Dermis blood vessel endothelial cell (primary cell): ENCODE measurements at regions not wholly inside any gene's neighbourhood (a gene's known extent, or its start where the extent isn't known, plus 50 kb on each side); places are given as distances from the start of the nearest gene placed in this dataset.
"Not testable (repeated sequence)": the region's sequence is repeated elsewhere in the genome, so short reads cannot be mapped to it uniquely, and the experiment has no call there.

Source experiments
- DNase-seq: peaks from one replicate; pipeline ENCODE4 v3.0.0; 2010

- DNase-seq = no peak
Measured at GRCh38 chr6:6414931-6415330, 94.5 kb upstream of the F13A1 start.

- no peak for DNase-seq
Measured at GRCh38 chr6:6417475-6417874, 97.0 kb upstream of the F13A1 start.

DNA sequence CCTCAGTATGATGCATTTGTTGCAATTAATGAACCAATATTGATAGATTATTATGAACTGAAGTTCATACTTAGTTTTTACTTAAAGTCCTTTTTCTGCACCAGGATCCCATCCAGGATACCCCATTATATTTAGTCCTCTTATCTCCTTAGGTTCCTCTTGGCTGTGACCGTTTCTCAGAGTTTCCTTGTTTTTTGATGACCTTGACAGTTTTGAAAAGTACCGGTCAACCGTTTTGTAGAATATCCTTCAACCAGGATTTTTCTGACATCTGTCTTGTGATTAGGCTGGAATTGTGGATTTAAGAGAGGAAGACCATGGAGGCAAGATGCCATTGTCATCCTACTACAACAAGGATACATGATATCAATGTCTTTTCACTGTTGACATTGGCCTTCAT, 98.0 kb upstream of the F13A1 start:
- no peak for DNase-seq

DNA sequence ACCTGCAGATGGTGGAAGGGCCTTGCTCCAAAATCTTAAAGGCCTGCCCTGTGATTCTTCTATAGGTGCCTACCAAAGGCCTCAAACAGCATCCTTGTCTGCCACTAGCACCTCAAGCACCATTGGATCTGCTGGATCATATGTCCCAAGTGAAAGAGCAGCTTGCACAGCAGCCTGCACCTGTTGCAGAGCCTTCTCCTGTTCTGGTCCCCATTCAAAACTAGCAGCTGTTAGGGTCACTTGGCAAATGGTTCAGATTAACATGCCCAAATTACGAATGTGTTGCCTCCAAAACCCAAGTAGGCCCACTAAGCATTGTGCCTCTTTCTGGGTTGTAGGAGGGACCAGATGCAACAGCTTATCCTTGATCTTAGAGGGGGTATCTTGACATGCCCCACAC, 99.6 kb upstream of the F13A1 start:
- DNase-seq = no peak

- DNase-seq = no peak
Measured at GRCh38 chr6:6434151-6434550, 113.7 kb upstream of the F13A1 start.

DNA sequence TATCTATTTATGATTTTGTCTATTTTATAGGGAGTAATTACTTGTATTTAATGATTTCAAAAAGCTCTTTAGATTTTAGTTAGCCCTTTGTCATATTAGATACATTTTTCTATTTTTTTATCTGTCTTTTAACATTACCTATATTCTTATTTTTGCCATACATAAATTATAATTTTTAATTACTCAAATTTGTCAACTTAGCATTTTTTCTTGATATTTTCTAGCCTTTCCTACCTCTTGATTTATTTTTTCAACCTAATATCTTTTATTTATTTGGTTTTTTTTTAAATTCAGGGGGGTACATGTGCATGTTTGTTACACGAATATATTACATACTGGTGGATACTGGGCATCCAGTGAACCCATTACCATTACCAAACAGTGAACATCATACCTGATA, 114.3 kb upstream of the F13A1 start:
- DNase-seq = no peak

DNA sequence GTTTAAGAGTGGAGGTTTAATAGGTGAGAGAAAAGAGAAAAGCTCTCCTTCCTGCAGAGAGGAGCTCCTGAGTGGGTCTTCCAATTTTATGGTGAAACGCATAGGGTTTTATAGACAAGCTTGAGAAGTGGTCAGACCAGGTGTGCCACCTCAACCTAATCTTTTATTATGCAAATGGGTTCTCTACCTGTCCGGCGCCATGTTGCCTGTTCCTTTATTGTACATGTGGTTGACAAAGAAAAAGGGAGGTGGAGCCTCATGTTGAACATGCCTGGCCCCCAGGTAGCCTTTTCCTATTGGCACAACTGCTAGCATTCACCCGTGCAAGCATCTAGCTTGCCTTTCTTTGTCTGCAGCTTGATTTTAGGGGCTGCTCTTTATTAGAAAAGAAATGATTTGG, 115.9 kb upstream of the F13A1 start:
- no peak for DNase-seq

DNA sequence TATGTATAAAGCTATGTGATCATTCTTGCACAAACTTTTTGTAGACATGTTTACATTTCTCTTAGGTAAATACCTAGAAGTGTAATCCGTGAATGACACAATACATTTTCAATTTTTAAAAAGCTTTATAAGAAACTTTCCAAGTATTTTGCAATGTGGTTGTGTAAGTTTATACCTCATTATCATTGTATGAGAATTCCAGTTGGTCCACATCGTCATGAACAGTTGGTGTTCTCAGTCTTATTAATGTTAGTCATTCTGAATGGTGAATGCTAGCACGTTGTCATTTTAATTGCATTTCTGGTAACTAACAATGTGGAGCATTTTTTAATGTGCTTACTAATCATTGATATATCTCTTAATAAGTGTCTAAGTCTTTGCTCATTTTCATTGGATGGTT, 116.5 kb upstream of the F13A1 start:
- DNase-seq = no peak

DNA sequence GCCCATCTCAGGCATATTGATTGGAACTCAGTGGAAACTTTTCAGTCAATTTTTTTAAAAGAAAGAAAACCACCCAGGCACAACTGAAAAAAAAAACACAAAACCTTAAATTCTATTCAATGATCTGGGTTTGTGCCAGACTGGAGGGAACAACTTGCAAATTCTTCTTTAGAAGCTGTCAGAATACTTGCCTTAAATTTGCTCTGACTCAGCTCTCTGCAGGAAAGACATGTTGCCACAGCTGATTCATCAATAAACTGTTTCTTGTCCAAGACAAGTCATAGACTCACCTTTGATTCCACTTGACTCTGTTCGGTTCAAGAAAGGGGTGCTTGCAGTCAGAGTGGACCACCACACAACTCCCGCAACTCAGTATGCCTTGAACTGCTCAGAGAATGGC, 117.8 kb upstream of the F13A1 start:
- no peak for DNase-seq

- no peak for DNase-seq
Measured at GRCh38 chr6:6439778-6440177, 119.3 kb upstream of the F13A1 start.

- no peak for DNase-seq
Measured at GRCh38 chr6:6452002-6452401, 131.5 kb upstream of the F13A1 start.

- DNase-seq = no peak
Measured at GRCh38 chr6:6453186-6453585, 132.7 kb upstream of the F13A1 start.

DNA sequence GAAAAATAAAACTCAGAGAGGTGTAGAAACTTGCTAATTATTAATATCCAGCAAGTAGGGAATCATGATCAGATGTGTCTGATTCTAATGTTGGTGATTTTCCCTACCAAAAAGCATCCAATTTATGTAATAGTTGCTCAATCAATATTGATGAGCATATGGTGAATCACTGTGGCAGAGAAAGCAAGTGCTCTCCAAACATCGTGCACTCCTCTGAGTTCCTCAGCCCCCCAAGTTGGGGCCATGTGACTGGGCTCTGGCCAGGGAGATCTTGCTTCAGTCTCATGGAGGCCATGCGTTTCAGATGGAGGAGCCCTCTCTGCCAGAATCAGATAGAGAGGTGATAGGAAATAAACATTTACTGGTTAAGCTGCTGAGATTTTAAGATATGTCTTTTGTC, 133.2 kb upstream of the LY86 start:
- DNase-seq = no peak

DNA sequence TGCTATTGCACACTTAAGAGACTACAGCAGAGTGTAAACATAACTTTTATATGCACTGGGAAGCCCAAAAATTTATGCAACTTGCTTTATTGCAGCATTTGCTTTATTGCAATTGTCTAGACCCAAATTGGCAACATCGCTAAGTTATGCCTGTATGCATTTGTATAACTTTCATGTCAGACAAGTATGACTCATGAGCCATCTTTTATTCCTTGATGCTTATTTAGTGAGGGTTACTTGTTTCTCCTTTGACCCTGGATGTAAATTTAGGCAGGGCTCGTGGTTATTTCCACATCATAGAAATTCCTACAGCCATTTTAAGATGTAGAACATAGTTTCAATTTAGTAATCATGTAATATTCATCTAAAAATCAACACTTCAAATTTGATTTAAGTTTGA, 130.3 kb upstream of the LY86 start:
- no peak for DNase-seq

GRCh38 chr6:6459963-6460362, 128.6 kb upstream of the LY86 start:
- DNase-seq = not testable (repeated sequence)

GRCh38 chr6:6460416-6460815, 128.1 kb upstream of the LY86 start:
- DNase-seq = no peak

- DNase-seq = no peak
Measured at GRCh38 chr6:6461138-6461537, 127.4 kb upstream of the LY86 start.

GRCh38 chr6:6466967-6467761, 121.4 kb upstream of the LY86 start:
- no peak for DNase-seq

DNA sequence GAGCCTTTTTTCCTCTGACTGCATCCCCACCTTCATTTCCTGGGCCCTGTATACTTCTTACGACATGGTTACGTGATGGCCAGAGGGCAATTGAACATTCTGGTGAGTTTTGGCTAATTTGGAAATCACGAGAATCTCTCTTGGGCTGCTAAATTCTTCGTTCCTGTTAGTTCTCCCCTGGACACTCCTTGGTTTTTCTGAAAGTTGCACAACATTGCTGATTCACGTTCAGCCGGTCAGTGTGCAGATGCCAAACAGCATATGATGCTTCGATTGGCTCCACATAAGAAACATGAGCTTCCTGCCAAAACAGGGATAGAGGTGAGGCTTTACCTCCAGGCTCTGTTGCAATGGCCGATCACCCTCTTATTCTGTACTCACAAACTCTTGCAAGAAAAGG, 119.4 kb upstream of the LY86 start:
- DNase-seq = no peak

GRCh38 chr6:6470123-6470522, 118.4 kb upstream of the LY86 start:
- no peak for DNase-seq

GRCh38 chr6:6471276-6471675, 117.2 kb upstream of the LY86 start:
- DNase-seq = no peak

DNA sequence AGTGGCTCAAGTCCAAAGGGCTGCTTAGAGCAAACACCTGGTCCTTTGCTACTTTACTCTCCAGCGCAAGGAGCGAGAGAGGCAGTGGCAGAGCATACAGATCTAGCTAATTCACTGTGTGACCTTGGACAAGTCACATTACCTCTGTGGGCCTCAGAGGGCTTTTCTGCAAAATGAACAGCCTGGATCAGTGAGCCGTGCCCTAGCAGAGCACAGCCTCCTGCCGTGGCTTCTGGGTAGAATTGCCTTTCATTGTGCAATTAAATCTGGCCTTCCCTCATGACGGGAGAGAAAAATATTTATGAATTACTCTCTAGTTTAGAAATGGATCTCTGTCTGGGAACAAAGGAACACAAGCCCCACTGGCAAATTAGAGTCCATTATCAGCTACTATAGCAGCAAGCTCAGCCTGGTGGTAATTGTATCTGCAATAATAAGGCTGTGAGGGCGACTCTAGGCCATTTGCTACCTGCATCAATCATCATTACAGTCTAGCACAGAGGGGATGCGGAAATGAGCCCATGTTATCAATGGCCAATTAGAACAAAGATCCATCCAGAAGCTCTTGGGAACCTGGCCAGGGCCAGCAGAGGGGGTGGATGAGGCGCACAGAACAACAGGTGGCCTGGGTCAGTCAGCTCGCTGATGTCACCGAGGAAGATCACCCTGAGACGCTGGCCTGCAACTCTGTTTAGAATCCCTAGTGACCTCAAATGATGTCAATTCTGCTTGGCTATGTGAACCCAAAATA, 114.2 kb upstream of the LY86 start:
- no peak for DNase-seq

DNA sequence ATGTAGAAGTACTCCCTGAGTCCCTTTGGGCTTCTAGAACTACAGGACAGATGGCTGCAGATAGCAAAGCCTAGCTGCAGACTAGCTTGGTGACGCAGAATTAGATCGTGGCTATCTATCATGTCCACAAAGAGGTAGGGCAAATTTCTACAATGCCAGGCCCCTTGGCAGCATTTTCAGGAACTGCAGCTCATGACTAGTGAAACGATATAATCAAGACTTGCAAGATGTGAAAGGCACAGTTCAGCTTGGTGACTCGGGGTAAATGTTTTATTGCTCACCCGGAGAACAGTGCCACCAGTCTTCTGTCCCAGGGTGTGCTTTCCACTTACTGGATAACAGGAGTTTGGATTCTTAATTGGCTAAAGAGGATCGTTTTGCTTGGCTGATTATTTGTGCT, 108.7 kb upstream of the LY86 start:
- no peak for DNase-seq

GRCh38 chr6:6482256-6482655, 106.3 kb upstream of the LY86 start:
- DNase-seq = no peak

DNA sequence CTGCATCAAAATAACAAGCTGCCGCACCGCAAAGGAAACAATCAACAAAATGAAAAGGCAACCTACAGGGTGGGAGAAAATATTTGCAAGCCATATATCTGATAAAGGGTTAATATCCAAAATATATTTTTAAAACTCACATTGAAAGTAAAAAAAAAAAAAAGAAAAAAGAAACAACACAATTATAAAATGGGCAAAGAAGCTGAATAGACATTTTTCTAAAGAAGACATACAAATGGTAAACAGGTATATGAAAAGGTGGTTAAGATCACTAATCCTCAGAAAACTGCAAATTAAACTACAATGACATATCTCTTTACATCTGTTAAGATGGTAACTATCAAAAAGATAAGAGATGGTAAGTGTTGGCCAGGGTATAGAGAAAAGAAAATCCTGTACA, 105.4 kb upstream of the LY86 start:
- no peak for DNase-seq
